ENCODE measurements at regions not wholly inside any gene's neighbourhood (a gene's known extent, or its start where the extent isn't known, plus 50 kb on each side); places are given as distances from the start of the nearest gene placed in this dataset.
"Not testable (repeated sequence)": the region's sequence is repeated elsewhere in the genome, so short reads cannot be mapped to it uniquely, and the experiment has no call there.

GRCh38 chr2:235227590-235227989 lies 266.3 kb upstream of the AGAP1 start:
- H3K27ac ChIP-seq, result no peak overlapping the region
- H3K4me1 ChIP-seq, result no peaks in the 10 kb centered on the region
- no peak for DNase-seq
- H3K27me3 ChIP-seq, result no peaks in the 10 kb centered on the region
- WGBS, 2 donors, result 79 to 93% methylated on average over 1 of the region's 1 CpG
- intact Hi-C loops (cut with DNase I), result no loop called here
- no peaks in the 10 kb centered on the region for H3K9me3 ChIP-seq
- TF ChIP-seq, protein P1, sequence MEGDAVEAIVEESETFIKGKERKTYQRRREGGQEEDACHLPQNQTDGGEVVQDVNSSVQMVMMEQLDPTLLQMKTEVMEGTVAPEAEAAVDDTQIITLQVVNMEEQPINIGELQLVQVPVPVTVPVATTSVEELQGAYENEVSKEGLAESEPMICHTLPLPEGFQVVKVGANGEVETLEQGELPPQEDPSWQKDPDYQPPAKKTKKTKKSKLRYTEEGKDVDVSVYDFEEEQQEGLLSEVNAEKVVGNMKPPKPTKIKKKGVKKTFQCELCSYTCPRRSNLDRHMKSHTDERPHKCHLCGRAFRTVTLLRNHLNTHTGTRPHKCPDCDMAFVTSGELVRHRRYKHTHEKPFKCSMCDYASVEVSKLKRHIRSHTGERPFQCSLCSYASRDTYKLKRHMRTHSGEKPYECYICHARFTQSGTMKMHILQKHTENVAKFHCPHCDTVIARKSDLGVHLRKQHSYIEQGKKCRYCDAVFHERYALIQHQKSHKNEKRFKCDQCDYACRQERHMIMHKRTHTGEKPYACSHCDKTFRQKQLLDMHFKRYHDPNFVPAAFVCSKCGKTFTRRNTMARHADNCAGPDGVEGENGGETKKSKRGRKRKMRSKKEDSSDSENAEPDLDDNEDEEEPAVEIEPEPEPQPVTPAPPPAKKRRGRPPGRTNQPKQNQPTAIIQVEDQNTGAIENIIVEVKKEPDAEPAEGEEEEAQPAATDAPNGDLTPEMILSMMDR (IDR thresholded peaks at IDR 0.05), result no peak
- TF ChIP-seq POLR2A (IDR thresholded peaks at IDR 0.05) (no peak), EP300 (IDR thresholded peaks at IDR 0.05) (no peak), POLR2AphosphoS5 (IDR thresholded peaks at IDR 0.05) (no peak)
- no peak overlapping the region for H3K4me3 ChIP-seq
- H3K36me3 ChIP-seq, result no peaks in the 10 kb centered on the region

DNA sequence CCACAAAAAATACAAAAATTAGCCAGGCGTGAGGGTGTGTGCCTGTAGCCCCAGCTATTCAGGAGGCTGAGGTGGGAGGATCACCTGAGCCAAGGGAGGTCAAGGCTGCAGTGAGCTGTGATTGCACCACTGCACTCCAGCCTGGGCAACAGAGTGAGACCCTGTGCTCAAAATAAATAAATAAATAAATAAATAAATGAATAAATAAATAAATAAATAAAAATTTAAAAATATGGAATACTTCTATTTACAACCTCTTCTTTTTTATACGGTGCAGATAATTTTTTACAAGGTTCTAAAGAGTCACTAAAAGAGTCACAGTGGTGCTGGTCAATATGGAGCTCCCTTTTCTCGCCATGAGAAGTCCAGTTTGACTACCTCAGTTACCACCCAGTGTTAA lies 265.4 kb upstream of the AGAP1 start:
- H3K36me3 ChIP-seq; DNase-seq; intact Hi-C loops (cut with DNase I); H3K9me3 ChIP-seq; H3K4me3 ChIP-seq; H3K27me3 ChIP-seq; H3K4me1 ChIP-seq; H3K27ac ChIP-seq: not testable (repeated sequence)
- 83 to 92% methylated on average over 3 of the region's 3 CpGs for WGBS, 2 donors

- no peak for TF ChIP-seq EP300 (IDR thresholded peaks at IDR 0.05)
- TF ChIP-seq POLR2AphosphoS5 (IDR thresholded peaks at IDR 0.05), result no peak
- TF ChIP-seq, protein P1 (IDR thresholded peaks at IDR 0.05), result no peak
- no peak for TF ChIP-seq POLR2A (IDR thresholded peaks at IDR 0.05)
- H3K36me3 ChIP-seq, result no peaks in the 10 kb centered on the region
- no peak overlapping the region for H3K4me3 ChIP-seq
- H3K27ac ChIP-seq, result no peak overlapping the region
- WGBS, 2 donors, result 52 to 68% methylated on average over 3 of the region's 3 CpGs
- no peaks in the 10 kb centered on the region for H3K27me3 ChIP-seq
- intact Hi-C loops (cut with DNase I), result no loop called here
- no peaks in the 10 kb centered on the region for H3K9me3 ChIP-seq
- H3K4me1 ChIP-seq, result no peaks in the 10 kb centered on the region
- DNase-seq, result no peak
Measured at GRCh38 chr2:235229236-235229635, 264.6 kb upstream of the AGAP1 start.

DNA sequence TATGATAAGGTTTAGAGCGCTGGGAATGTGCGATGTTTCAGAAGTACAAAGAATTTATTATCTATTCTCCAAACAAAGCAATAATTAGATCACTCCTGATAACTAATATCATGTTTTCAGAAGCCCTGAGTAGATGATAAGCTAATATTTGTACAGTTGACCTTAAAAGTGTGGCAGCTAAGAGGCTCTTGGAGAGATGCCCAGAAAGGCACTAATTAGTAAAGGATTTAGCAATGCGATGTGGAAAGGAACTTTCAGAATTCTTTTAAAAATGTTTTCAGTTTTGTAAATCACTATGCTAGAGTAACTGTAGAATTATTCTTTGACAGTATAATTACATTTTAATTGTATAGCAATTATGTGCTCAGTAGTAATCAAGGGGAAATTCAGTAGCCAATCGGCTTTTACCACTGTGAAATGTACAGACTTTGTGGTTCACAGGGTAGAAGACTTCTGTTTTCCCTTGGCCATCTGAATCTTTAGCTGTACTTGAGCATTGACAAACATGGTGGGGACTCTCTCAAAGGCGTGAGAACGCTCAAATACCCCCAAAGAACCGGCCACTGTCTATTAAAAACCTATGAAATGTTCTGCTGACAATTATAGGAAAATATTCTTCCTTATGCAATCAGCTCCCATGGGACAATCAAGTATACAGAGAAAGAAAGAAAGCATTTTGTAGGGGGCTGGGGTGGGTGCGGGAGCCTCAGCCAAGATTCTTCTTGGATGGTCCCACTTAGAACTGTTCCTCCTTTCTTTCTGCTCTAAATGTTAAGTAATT lies 262.8 kb upstream of the AGAP1 start:
- no peaks in the 10 kb centered on the region for H3K27me3 ChIP-seq
- 44 to 69% methylated on average over 8 of the region's 8 CpGs for WGBS, 2 donors
- H3K27ac ChIP-seq, result peak overlapping the region in 1 of 4 donors; percentile 46
- TF ChIP-seq POLR2AphosphoS5 (IDR thresholded peaks at IDR 0.05) (no peak), POLR2A (IDR thresholded peaks at IDR 0.05) (no peak), EP300 (IDR thresholded peaks at IDR 0.05) (no peak)
- TF ChIP-seq, protein P1 (IDR thresholded peaks at IDR 0.05), result no peak
- intact Hi-C loops (cut with DNase I), result no loop called here
- no peak overlapping the region for H3K4me3 ChIP-seq
- DNase-seq, result no peak
- no peaks in the 10 kb centered on the region for H3K9me3 ChIP-seq
- H3K36me3 ChIP-seq, result no peaks in the 10 kb centered on the region
- no peaks in the 10 kb centered on the region for H3K4me1 ChIP-seq

- no peaks in the 10 kb centered on the region for H3K9me3 ChIP-seq
- H3K4me1 ChIP-seq, result no peaks in the 10 kb centered on the region
- no peak overlapping the region for H3K27ac ChIP-seq
- no peak for DNase-seq
- H3K27me3 ChIP-seq, result no peaks in the 10 kb centered on the region
- H3K36me3 ChIP-seq, result no peaks in the 10 kb centered on the region
- no peak overlapping the region for H3K4me3 ChIP-seq
- TF ChIP-seq, protein P1 (IDR thresholded peaks at IDR 0.05), result no peak
- TF ChIP-seq POLR2A (IDR thresholded peaks at IDR 0.05) (no peak), EP300 (IDR thresholded peaks at IDR 0.05) (no peak)
- 89 to 91% methylated on average over 20 of the region's 20 CpGs for WGBS, 2 donors
- intact Hi-C loops (cut with DNase I), result no loop called here
Measured at GRCh38 chr2:235232449-235233433, 261.1 kb upstream of the AGAP1 start.

Measured in sigmoid colon (tissue), 6 donors.